Right lobe of liver (tissue), 4 donors: ENCODE measurements at regions not wholly inside any gene's neighbourhood (a gene's known extent, or its start where the extent isn't known, plus 50 kb on each side); places are given as distances from the start of the nearest gene placed in this dataset.

Experiments
- CTCF ChIP-seq, 4 donors: fragments of 200-600 bp in 3 of 4; fragments of 450-650 bp in 1 of 4; IDR thresholded peaks; one replicate each; pipeline versions ENCODE4 v1.5.1 to v1.8.0; 2016 to 2022; ENCODE audit warnings: antibody characterized with exemption in 4 of 4, mild to moderate bottlenecking in 2 of 4
- POLR2A ChIP-seq: fragments of 450-650 bp; IDR thresholded peaks from one replicate; pipeline ENCODE4 v1.6.1; 2017; ENCODE audit warnings: antibody characterized with exemption, mild to moderate bottlenecking
- donor health status: DM: no; HTN: no; CAD: no.
- donor health status: DM: no; HTN: no; CAD: no.
- donor health status: DM: no; HTN: yes; CAD: no.

DNA sequence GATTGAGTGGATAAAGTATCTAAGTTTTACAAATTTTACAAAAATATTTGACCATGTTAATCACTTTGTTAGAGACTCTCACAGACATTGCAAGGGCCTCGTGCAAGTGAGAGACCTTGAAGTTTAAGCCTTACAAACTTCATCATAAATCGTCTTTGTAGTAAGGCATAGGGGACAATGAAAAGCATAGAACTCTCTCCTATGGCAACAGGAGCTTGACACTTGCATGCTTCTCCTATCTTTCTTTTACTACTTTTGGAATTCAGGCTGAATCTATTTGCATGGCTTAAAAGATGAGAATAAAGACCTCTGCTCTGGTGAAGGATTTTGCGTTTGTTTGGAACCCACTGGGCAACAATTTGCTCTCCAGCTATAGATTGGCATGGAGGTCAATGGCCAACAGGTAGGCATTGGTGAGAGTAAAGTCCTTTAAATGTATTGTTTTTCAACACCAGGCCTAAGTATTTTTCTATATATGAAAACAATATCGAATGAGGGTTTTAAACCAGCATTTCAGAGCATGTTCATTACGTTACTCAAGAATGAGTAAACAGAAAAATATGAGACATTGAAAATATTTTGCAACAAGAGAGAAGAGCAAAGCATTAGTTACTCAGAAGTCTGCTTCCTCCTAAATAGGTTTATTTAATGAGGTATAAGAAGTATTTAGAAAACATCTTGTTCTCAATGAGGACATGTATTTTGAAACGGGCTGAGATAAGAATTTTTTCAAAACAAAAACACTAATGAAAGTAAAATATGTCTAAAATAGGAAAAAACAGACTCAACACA, 192.2 kb downstream of the TGFB2 start:
- TF ChIP-seq CTCF (IDR thresholded peaks at IDR 0.05) (no peak), POLR2A (no peak)
